ENCODE measurements at regions not wholly inside any gene's neighbourhood (a gene's known extent, or its start where the extent isn't known, plus 50 kb on each side); places are given as distances from the start of the nearest gene placed in this dataset.

- intact Hi-C loops (cut with micrococcal nuclease), result no loop called here
- no peak overlapping the region for H2BK20ac ChIP-seq (ENCODE audit: low read depth, low read length)
- H3K14ac ChIP-seq (replicated peaks; ENCODE audit: low read depth, low read length), result no peak overlapping the region
- no TSS peak for BruUV-seq (replicated peaks)
- H2BK120ac ChIP-seq (ENCODE audit: low read depth, low read length), result no peak overlapping the region
- H3K9ac ChIP-seq (ENCODE audit: low read depth, low read length), result no peak overlapping the region
- no peak overlapping the region for H4K8ac ChIP-seq (ENCODE audit: low read depth in 2 of 2, low read length in 2 of 2)
- no peak overlapping the region for H4K91ac ChIP-seq (ENCODE audit: insufficient read depth, low read depth, low read length)
- DNase-seq, result no peak
- H4K5ac ChIP-seq (ENCODE audit: low read depth, low read length), result no peak overlapping the region
- no peak overlapping the region for H2AK5ac ChIP-seq (ENCODE audit: low read depth, low read length)
- H3K79me1 ChIP-seq (ENCODE audit: low read depth in 1 of 2, low read length in 2 of 2), result no peaks in the 10 kb centered on the region
- H2AK9ac ChIP-seq (replicated peaks; ENCODE audit: low read depth, low read length, poor library complexity), result no peak overlapping the region
- H3K27ac ChIP-seq (ENCODE audit: insufficient read depth, low read length), result no peak overlapping the region
- POLR2A ChIA-PET (ENCODE audit: unreplicated experiment), result no interaction called here
- H4K20me1 ChIP-seq (ENCODE audit: insufficient read depth, low read length), result no peaks in the 10 kb centered on the region
- ATAC-seq (ENCODE audit: low read depth), result no peak
- no peak overlapping the region for H3K4me2 ChIP-seq (ENCODE audit: low read depth, low read length)
- no peaks in the 10 kb centered on the region for H3K4me1 ChIP-seq (ENCODE audit: control insufficient read depth, insufficient read depth, low read length)
- no peaks in the 10 kb centered on the region for H3K27me3 ChIP-seq (ENCODE audit: control insufficient read depth, insufficient read depth, low read length)
- H3K9me3 ChIP-seq (ENCODE audit: control insufficient read depth, insufficient read depth, low read length), result peaks cover 2% of the 10 kb centered on the region; the same call in 1 of the 2 replicates
- H2BK5ac ChIP-seq (ENCODE audit: low read depth, low read length, poor library complexity, severe bottlenecking), result no peak overlapping the region
- CTCF ChIA-PET, result no interaction called here
- whole genome bisulfite sequencing, 2 experiments (ENCODE audit: extremely low coverage in 2 of 2, insufficient read length in 1 of 2), result no CpG with 5 or more reads among the region's 2 CpGs
- H3K18ac ChIP-seq (ENCODE audit: low read depth, low read length), result no peak overlapping the region
- no peak overlapping the region for H3K56ac ChIP-seq (ENCODE audit: extremely low read depth, insufficient read depth, low read length)
- H3K4ac ChIP-seq (ENCODE audit: low read depth, low read length), result no peak overlapping the region
- in situ Hi-C loops (cut with MboI; ENCODE audit: low sequenced_read_pairs), result no loop called here
- no peak overlapping the region for H2AFZ ChIP-seq (replicated peaks; ENCODE audit: low read length, poor library complexity)
- H3K23ac ChIP-seq (ENCODE audit: low read depth, low read length), result no peak overlapping the region
- TF ChIP-seq RAD21 (IDR thresholded peaks at IDR 0.05; ENCODE audit: low read length), result no peak
- TF ChIP-seq FOS (IDR thresholded peaks at IDR 0.05; ENCODE audit: low read depth, low read length), result no peak
- no peak for TF ChIP-seq POLR2A (IDR thresholded peaks at IDR 0.05; ENCODE audit: low read depth, low read length)
- TF ChIP-seq MXI1 (IDR thresholded peaks at IDR 0.05; ENCODE audit: borderline replicate concordance, low read depth, low read length), result no peak
- TF ChIP-seq CTCF (conservative IDR thresholded peaks at IDR 0.05; ENCODE audit: low read depth, low read length), result no peak
- TF ChIP-seq BHLHE40 (IDR thresholded peaks at IDR 0.05; ENCODE audit: low read depth, low read length), result no peak
- TF ChIP-seq CHD1 (IDR thresholded peaks at IDR 0.05; ENCODE audit: low read depth, low read length), result no peak
- TF ChIP-seq CEBPB (IDR thresholded peaks at IDR 0.05; ENCODE audit: low read depth, low read length), result no peak
- no peak overlapping the region for H2BK15ac ChIP-seq (ENCODE audit: low read depth, low read length)
- H3K36me3 ChIP-seq (ENCODE audit: control insufficient read depth, insufficient read depth, low read length), result no peaks in the 10 kb centered on the region
- H3K4me3 ChIP-seq (ENCODE audit: insufficient read depth, low read depth, low read length), result no peak overlapping the region
- dilution Hi-C loops (cut with HindIII; ENCODE audit: low sequenced_read_pairs, unreplicated experiment), result no loop called here
- H3K9me1 ChIP-seq (ENCODE audit: insufficient read depth, low read length), result no peaks in the 10 kb centered on the region
These were observed 254.8 kb downstream of the PCDH10 start for GRCh38 chr4:133403913-133404312.

Data from IMR-90 (cell line).